Astrocyte of the cerebellum (primary cell): ENCODE measurements at regions not wholly inside any gene's neighbourhood (a gene's known extent, or its start where the extent isn't known, plus 50 kb on each side); places are given as distances from the start of the nearest gene placed in this dataset.

Experiments
- DNase-seq: peaks from one replicate; pipeline ENCODE4 v3.0.0-alpha.2; 2011; ENCODE audit warnings: low read depth
- H3K4me3 ChIP-seq: 2 replicates; pipeline ENCODE4 v1.5.1; 2011; ENCODE audit warnings: mild to moderate bottlenecking, low read depth, low read length, moderate library complexity
- in situ Hi-C: cut with HindIII; loops from 2 replicates; pipeline ENCODE4 v1.10.0; 2017; ENCODE audit warnings: low sequenced_read_pairs
- TF ChIP-seq, protein P1 (sequence below): IDR thresholded peaks from 2 replicates; pipeline ENCODE4 v1.5.1; 2012; ENCODE audit warnings: low read length, low read depth, moderate library complexity, mild to moderate bottlenecking; ENCODE audit errors: missing control alignments

DNA sequence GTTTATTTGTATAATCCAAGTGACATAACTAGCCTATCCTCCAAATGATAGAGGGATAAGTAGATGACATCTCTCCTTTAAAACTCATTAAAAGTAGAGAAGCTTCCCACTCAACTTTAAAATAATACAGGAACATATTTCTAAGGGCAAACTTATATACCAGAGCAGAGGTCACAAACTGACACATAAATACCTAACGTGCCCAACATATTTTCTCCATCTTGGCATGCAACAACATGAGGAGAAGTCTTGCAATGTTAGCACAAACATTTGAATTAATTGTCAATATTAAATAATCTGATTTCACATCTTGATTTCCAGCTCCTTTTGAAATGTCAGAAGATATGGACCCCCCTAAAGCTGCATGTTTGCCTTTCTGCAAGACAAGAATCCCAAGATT is 335.0 kb downstream of the DEPDC1B start:
- no peak for DNase-seq
- in situ Hi-C loops, result loop anchor here (25.0 kb wide), 1 partner anchor 553 kb away; no protein-coding TSS in a partner anchor
- TF ChIP-seq, protein P1, sequence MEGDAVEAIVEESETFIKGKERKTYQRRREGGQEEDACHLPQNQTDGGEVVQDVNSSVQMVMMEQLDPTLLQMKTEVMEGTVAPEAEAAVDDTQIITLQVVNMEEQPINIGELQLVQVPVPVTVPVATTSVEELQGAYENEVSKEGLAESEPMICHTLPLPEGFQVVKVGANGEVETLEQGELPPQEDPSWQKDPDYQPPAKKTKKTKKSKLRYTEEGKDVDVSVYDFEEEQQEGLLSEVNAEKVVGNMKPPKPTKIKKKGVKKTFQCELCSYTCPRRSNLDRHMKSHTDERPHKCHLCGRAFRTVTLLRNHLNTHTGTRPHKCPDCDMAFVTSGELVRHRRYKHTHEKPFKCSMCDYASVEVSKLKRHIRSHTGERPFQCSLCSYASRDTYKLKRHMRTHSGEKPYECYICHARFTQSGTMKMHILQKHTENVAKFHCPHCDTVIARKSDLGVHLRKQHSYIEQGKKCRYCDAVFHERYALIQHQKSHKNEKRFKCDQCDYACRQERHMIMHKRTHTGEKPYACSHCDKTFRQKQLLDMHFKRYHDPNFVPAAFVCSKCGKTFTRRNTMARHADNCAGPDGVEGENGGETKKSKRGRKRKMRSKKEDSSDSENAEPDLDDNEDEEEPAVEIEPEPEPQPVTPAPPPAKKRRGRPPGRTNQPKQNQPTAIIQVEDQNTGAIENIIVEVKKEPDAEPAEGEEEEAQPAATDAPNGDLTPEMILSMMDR, result no peak
- H3K4me3 ChIP-seq, result no peak overlapping the region

DNA sequence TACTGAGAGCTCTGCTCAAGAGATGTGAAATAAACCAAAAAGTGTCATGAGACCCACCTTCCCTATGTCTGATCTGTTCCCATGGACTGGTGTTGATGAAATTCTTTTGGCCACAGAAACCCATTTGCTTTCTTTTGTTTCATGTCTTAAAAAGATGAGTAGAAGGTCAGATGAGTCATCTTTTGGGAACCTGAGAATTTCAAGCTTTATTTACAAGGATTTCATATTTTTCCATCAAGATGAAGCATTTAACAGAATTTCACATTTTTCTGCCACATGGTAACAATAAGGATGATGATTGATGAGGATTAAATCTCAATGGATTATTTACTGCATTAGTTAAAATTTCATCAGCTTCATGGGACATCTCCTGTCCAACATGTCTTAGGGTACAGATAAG is 337.8 kb downstream of the DEPDC1B start:
- DNase-seq, result peak; percentile 16

DNA sequence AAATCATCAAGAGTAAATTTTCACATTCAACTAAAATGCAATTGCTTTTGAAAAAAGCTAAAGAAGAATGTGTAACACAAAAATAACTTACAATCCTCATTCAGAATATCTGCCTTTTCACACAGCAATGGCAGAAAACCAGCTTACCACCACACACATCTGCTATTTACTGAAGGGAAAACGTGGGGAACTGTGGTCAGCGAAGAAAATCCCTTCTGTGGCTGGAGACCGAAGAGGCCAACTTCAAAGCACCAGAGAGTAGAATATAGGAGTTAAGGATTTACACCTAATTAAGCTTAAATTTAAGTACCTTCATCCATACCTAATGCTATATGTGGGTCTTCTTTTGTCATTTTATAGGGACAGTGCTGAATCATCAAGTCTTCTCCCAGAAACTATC is 339.6 kb downstream of the DEPDC1B start:
- H3K4me3 ChIP-seq, result no peak overlapping the region
- DNase-seq, result no peak
- in situ Hi-C loops, result loop anchor here (25.0 kb wide), 1 partner anchor 548 kb away; no protein-coding TSS in a partner anchor
- TF ChIP-seq, protein P1, result no peak

More for the DNA sequence above, 337.8 kb downstream of the DEPDC1B start:
- in situ Hi-C loops, result loop anchor here (25.0 kb wide), 1 partner anchor 550 kb away; no protein-coding TSS in a partner anchor
- no peak overlapping the region for H3K4me3 ChIP-seq
- TF ChIP-seq, protein P1, result no peak

DNA sequence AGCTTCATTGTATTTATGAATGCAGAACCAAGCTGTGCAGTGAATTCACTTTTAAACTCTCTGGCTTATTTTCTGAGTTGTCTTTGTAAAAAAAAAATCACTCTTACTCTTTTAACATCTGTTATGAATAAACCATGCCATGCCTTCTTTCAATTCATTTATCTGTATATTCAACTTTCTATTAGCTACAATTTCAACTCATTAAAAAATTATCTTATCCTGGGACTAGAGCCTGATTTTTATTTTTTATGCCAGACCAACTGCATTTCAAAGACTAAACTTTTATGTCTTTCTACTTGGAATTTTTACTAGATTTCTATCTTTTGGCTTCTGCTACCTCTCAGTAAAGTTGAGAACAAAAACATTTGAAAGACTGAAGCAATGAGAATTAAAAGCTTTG is 342.7 kb downstream of the DEPDC1B start:
- TF ChIP-seq, protein P1, result no peak
- no peak for DNase-seq

DNA sequence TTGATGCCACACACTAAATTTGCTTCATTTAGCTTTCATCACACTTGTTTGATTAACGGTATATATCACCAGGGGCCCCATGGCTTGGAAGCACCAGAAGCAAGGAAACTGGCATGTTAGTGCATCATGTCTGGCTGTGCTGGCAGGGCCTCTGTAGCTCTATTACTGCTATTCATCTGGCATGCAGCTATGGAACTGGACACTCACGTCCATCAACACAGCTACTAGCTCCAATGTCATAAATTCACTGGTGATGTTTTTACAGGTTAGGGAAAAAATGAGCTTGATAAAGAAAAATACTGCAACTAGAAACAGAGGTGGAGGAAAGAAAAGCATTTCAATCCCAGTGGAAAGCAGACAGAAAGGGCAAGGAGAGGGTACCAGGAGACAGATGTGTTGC is 343.2 kb downstream of the DEPDC1B start:
- no peak for DNase-seq
- TF ChIP-seq, protein P1, result no peak
- no peak overlapping the region for H3K4me3 ChIP-seq
- in situ Hi-C loops, result loop anchor here (25.0 kb wide), 1 partner anchor 544 kb away; no protein-coding TSS in a partner anchor

More for the DNA sequence above, 342.7 kb downstream of the DEPDC1B start:
- in situ Hi-C loops, result loop anchor here (25.0 kb wide), 1 partner anchor 545 kb away; no protein-coding TSS in a partner anchor
- no peak overlapping the region for H3K4me3 ChIP-seq

DNA sequence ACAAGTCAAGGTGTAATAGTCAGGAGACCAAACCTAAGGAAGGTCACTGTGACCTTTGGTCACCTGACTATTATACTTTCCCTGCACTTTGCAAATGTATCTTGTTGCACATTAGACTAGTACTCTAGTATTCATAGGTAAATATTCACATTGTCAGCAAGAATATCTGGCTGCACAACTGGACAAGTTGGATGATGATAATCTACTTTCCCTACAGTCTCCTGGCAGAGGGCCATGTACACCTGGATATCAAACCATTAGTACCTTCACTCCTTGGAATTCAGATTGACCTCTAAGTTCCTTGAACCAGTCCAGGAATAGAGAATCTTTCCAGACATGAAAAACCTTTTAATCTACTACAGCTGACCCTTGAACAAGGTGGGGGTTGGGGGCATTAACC is 344.8 kb downstream of the DEPDC1B start:
- TF ChIP-seq, protein P1, result no peak
- DNase-seq, result no peak
- H3K4me3 ChIP-seq, result no peak overlapping the region
- in situ Hi-C loops, result loop anchor here (25.0 kb wide), 1 partner anchor 543 kb away; no protein-coding TSS in a partner anchor

DNA sequence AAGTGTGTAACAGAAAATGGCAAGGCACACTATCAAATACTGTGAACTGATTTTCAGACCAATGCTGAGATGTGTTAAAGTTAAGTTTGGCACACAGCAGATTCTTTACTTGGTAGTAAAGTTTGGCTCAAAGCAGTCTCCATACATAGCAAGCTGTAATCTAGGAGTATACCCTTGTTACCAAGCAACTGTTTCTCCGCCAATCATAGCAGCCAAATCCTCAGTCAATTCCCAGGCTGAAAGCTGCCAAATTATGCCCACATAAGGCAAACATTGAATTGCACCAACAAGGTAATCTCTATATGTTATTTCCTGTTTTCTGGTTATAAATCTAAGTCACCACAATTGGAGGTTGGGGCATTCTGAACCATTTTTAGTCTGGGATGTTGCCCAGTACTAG is 345.7 kb downstream of the DEPDC1B start:
- in situ Hi-C loops, result loop anchor here (25.0 kb wide), 1 partner anchor 542 kb away; no protein-coding TSS in a partner anchor
- TF ChIP-seq, protein P1, result no peak
- no peak overlapping the region for H3K4me3 ChIP-seq
- no peak for DNase-seq
